NOMO-1 treated with dmso at 0.1 percent for 144 hours (cell line): ENCODE measurements at regions not wholly inside any gene's neighbourhood (a gene's known extent, or its start where the extent isn't known, plus 50 kb on each side); places are given as distances from the start of the nearest gene placed in this dataset.

Source experiments
- DNase-seq: peaks from one replicate; lab custom pipeline; 2025; ENCODE audit not compliant: unreplicated experiment; lab: John Stamatoyannopoulos, UW

GRCh38 chr11:109096266-109096665 is 325.7 kb upstream of the C11orf87 start:
- no peak for DNase-seq

GRCh38 chr11:109106151-109106906 is 315.7 kb upstream of the C11orf87 start:
- no peak for DNase-seq

- no peak for DNase-seq
Observed at GRCh38 chr11:109109150-109109549, 312.8 kb upstream of the C11orf87 start.

DNA sequence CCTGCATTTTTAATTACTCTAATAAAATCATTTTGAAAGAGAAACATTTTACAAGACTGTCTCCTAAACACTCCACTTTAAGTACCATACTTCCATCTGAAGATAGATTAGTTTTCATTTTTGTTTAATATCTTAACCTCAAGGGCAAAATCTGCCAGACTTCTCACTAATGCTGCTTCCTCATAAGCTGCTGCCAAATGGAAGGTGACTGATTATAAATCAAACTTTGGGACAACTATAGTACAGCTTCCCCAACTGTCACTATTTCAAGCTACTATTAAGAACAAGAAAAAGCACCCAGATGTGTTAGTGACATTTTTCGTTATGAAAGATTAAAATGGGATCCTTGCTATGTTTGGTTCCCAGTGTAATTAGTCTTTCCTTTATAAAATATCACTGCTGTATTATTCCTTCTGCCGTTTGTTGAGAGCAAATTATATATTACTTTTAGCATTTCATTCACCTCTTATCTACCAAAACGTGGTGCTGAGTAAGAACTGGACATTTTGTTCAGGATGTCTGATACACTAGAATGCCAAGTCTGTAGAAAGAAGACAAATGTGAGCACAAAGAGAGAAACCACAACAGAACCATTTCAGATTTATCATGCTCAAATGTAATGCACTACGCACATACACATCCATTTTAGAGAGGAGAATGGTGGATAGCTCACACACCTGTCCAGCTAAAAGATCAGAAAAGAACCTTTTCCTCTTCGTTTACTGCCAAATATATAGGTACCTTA is 312.2 kb upstream of the C11orf87 start:
- DNase-seq, result no peak

- no peak for DNase-seq
Observed at GRCh38 chr11:109112261-109112660, 309.7 kb upstream of the C11orf87 start.

GRCh38 chr11:109112821-109113280 is 309.1 kb upstream of the C11orf87 start:
- no peak for DNase-seq

GRCh38 chr11:109120341-109120740 is 301.6 kb upstream of the C11orf87 start:
- no peak for DNase-seq

GRCh38 chr11:109121173-109121932 is 300.6 kb upstream of the C11orf87 start:
- DNase-seq, result no peak

DNA sequence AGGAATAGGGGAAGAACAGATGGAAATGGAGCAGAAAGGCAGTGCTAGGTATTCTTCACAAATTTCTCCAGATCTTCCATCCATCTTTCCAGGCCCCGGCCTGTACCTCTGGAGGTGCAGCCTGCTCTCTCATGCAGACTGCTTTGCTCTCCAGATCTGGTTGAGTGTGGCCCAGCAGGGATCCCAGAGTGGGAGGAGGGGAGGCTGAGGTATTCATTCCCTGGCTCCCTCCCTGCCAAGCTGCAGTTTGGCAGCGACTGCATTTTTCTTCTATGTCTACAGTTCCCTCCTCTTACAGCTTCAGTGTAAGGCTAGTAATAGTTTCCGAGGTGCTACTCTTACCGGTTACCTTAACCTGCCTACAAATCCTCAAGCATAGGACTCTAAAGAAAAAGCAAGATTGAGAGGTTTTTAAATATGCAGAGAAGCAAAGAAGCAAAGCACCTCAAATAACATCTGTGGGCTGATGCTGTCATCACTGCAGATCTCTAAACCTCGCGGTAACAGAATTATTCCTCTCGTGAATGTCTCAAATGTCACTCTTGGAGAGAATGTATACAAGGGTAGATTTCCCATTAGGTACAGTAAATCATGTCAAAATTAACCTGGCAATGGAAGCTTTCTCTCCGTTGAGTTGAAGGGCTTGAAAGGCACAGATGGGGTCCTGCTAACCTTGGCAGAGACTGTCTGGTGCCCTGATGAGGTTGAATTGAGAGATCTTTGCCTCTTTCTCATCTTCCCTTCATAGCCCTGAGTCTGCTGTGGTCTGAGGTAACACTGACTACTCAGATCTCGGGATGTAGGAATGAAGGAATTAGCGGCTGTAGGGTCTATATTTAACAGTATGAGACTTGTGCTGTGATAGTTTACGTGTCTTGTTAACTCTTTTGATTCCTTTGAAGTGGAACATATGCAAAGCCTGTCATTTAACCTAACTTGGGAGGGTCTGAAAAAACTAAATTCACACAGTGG is 297.9 kb upstream of the C11orf87 start:
- no peak for DNase-seq

- DNase-seq, result no peak
Observed at GRCh38 chr11:109130910-109131309, 291.1 kb upstream of the C11orf87 start.

- peak; percentile 56 for DNase-seq
Observed at GRCh38 chr11:109132539-109132938, 289.5 kb upstream of the C11orf87 start.

DNA sequence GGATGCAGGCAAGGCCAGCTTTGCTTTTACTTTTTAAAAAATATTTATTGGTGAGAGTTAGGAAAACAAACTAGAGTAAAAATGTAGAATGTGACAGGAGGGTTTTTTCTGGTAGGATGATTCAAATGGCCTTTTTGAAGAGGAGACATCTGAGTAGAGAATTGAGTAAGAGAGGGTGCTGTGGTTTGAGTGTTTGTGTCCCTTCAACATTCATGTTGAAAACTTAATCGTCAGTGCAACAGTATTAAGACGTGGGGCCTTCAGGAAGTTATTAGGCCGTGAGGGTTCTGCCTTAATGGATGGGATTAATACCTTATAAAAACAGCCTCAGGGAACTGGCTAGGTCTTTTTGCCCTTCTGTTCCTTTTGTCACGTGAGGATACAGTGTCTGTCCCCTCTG is 288.8 kb upstream of the C11orf87 start:
- DNase-seq, result no peak

DNA sequence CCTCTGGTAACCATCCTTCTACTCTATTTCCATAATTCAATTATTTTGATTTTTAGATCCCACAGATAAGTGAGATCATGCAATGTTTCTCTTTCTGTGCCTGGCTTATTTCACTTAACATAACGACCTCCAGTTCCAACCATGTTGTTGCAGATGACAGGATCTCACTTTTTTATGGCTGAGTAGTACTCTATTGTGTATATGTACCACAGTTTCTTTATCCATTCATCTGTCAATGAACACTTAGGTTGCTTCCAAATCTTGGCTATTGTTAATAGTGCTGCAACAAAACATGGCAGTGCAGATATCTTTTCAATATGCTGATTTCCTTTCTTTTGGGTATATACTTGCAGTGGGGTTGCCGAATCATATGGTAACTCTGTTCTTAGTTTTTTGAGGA is 286.4 kb upstream of the C11orf87 start:
- no peak for DNase-seq

DNA sequence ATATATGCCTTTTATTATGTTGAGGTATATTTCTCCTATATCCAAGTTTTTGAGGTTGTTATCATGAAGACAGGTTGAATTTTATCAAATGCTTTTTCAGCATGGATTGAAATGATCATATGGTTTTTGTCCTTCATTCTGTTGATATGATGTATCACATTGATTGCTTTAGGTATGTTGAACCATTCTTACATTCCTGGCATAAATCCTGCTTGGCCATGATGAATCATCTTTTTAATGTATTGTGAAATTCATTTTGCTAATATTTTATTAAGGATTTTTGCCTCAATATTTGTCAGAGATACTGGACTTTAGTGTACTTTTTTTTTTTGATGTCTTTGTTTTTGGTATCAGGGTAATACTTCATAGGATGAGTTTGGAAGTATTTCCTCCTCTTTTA is 283.8 kb upstream of the C11orf87 start:
- no peak for DNase-seq

- DNase-seq, result no peak
Observed at GRCh38 chr11:109140426-109140825, 281.6 kb upstream of the C11orf87 start.

- no peak for DNase-seq
Observed at GRCh38 chr11:109140857-109141515, 281.0 kb upstream of the C11orf87 start.

DNA sequence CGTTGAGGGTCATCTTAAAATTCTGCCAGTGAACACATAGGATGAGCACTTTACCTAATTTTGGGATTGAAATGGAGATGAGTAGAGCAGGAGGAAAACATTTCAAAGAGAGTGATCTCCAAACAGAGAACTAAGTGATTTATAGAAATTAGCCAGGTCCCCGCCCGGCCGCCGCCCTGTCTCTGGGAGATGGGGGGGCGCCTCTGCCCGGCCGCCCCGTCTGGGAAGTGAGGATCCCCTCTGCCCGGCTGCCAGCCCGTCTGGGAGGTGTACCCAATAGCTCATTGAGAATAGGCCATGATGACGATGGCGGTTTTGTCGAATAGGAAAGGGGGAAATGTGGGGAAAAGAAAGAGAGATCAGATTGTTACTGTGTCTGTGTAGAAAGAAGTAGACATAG is 276.7 kb upstream of the C11orf87 start:
- no peak for DNase-seq

GRCh38 chr11:109147726-109148125 is 274.3 kb upstream of the C11orf87 start:
- no peak for DNase-seq

DNA sequence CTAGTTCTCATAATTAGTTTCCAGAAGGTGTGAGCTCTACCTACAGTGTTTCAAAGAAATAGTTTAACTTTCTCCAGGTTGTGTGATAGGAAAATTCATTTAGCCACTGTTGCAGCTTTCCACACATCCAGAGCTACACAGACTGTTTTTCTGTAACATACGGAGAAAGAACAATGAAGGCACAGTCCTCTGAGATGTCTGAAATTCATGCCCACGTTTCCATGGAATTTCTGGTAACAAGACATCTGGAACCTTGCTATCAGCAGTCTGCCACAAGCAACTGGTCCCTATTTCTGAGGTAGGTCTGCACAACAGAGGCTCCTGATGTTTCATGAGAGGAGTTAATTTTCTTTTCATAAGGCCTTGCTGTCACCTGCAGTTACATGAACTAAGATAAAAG is 273.3 kb upstream of the C11orf87 start:
- DNase-seq, result no peak

GRCh38 chr11:109150581-109150980 is 271.4 kb upstream of the C11orf87 start:
- DNase-seq, result no peak
